ENCODE measurements at regions not wholly inside any gene's neighbourhood (a gene's known extent, or its start where the extent isn't known, plus 50 kb on each side); places are given as distances from the start of the nearest gene placed in this dataset.

GRCh38 chr10:107589081-107589480, 424.6 kb upstream of the SORCS1 start:
- 81 to 86% methylated on average over 3 of the region's 3 CpGs for WGBS, 2 experiments (ENCODE audit: low coverage in 1 of 2, low lambda C conversion rate in 2 of 2, missing lambda C conversion rate in 2 of 2)
- no peaks in the 10 kb centered on the region for H3K9me3 ChIP-seq (ENCODE audit: low read depth)
- no peaks in the 10 kb centered on the region for H3K79me2 ChIP-seq (ENCODE audit: insufficient read depth)
- H3K27ac ChIP-seq, result no peak overlapping the region
- no peaks in the 10 kb centered on the region for H3K9me2 ChIP-seq (ENCODE audit: insufficient read depth)
- no peak overlapping the region for H3K9ac ChIP-seq
- no peak for TF ChIP-seq EZH2phosphoT487 (IDR thresholded peaks at IDR 0.05; ENCODE audit: insufficient read depth, low read depth)
- no peak for TF ChIP-seq EZH2 (IDR thresholded peaks at IDR 0.05; ENCODE audit: insufficient read depth, poor library complexity, severe bottlenecking)
- no peak for DNase-seq
- peaks cover 6% of the 10 kb centered on the region; the same call in 1 of the 2 replicates for H3K4me1 ChIP-seq (ENCODE audit: insufficient read depth)
- no peak overlapping the region for H3K4me3 ChIP-seq
- no peak overlapping the region for H3K4me2 ChIP-seq (ENCODE audit: unreplicated experiment)
- H2AFZ ChIP-seq, result no peak overlapping the region
- no peaks in the 10 kb centered on the region for H3K27me3 ChIP-seq (replicated peaks; ENCODE audit: insufficient read depth)
- H3F3A ChIP-seq (ENCODE audit: insufficient read depth), result no peaks in the 10 kb centered on the region
- H4K20me1 ChIP-seq (ENCODE audit: insufficient read depth), result no peaks in the 10 kb centered on the region
- in situ Hi-C loops (cut with MboI), result no loop called here
- H3K36me3 ChIP-seq (ENCODE audit: low read depth), result no peaks in the 10 kb centered on the region

GRCh38 chr10:107585630-107586029, 421.1 kb upstream of the SORCS1 start:
- H3K4me2 ChIP-seq (ENCODE audit: unreplicated experiment), result no peak overlapping the region
- no peak overlapping the region for H3K27ac ChIP-seq
- no peaks in the 10 kb centered on the region for H3K9me3 ChIP-seq (ENCODE audit: low read depth)
- no peaks in the 10 kb centered on the region for H4K20me1 ChIP-seq (ENCODE audit: insufficient read depth)
- in situ Hi-C loops (cut with MboI), result no loop called here
- no peaks in the 10 kb centered on the region for H3K9me2 ChIP-seq (ENCODE audit: insufficient read depth)
- no peaks in the 10 kb centered on the region for H3K36me3 ChIP-seq (ENCODE audit: low read depth)
- no peak overlapping the region for H3K9ac ChIP-seq
- no peak for DNase-seq
- TF ChIP-seq EZH2 (IDR thresholded peaks at IDR 0.05; ENCODE audit: insufficient read depth, poor library complexity, severe bottlenecking) (no peak), EZH2phosphoT487 (IDR thresholded peaks at IDR 0.05; ENCODE audit: insufficient read depth, low read depth) (no peak)
- no peaks in the 10 kb centered on the region for H3F3A ChIP-seq (ENCODE audit: insufficient read depth)
- no peak overlapping the region for H2AFZ ChIP-seq
- peaks cover 14% of the 10 kb centered on the region; the same call in 1 of the 2 replicates for H3K4me1 ChIP-seq (ENCODE audit: insufficient read depth)
- WGBS, 2 experiments (ENCODE audit: low coverage in 1 of 2, low lambda C conversion rate in 2 of 2, missing lambda C conversion rate in 2 of 2), result 86 to 89% methylated on average over 3 of the region's 3 CpGs
- no peaks in the 10 kb centered on the region for H3K27me3 ChIP-seq (replicated peaks; ENCODE audit: insufficient read depth)
- no peaks in the 10 kb centered on the region for H3K79me2 ChIP-seq (ENCODE audit: insufficient read depth)
- H3K4me3 ChIP-seq, result no peak overlapping the region

- DNase-seq, result peak; percentile 28
- TF ChIP-seq EZH2phosphoT487 (IDR thresholded peaks at IDR 0.05; ENCODE audit: insufficient read depth, low read depth), result no peak
- no peak for TF ChIP-seq EZH2 (IDR thresholded peaks at IDR 0.05; ENCODE audit: insufficient read depth, poor library complexity, severe bottlenecking)
- Histone ChIP-seq H3K4me3 (no peak overlapping the region; the same call in 1 of the 2 replicates), H3K4me2 (ENCODE audit: unreplicated experiment) (no peak overlapping the region), H2AFZ (0 out of 2 replicates have a peak overlapping the region, but pooled peaks have one; percentile 8), H3K9ac (no peak overlapping the region), H4K20me1 (ENCODE audit: insufficient read depth) (no peaks in the 10 kb centered on the region), H3K4me1 (ENCODE audit: insufficient read depth) (peaks cover 14% of the 10 kb centered on the region; the same call in 1 of the 2 replicates), H3K36me3 (ENCODE audit: low read depth) (no peaks in the 10 kb centered on the region), H3K9me2 (ENCODE audit: insufficient read depth) (no peaks in the 10 kb centered on the region), H3F3A (ENCODE audit: insufficient read depth) (no peaks in the 10 kb centered on the region), H3K27me3 (replicated peaks; ENCODE audit: insufficient read depth) (no peaks in the 10 kb centered on the region), H3K27ac (no peak overlapping the region), H3K79me2 (ENCODE audit: insufficient read depth) (no peaks in the 10 kb centered on the region), H3K9me3 (ENCODE audit: low read depth) (no peaks in the 10 kb centered on the region)
- in situ Hi-C loops (cut with MboI), result no loop called here
Measured at GRCh38 chr10:107583974-107584373, 419.5 kb upstream of the SORCS1 start.

- Histone ChIP-seq H3F3A (ENCODE audit: insufficient read depth) (no peaks in the 10 kb centered on the region), H3K79me2 (ENCODE audit: insufficient read depth) (no peaks in the 10 kb centered on the region), H3K27me3 (replicated peaks; ENCODE audit: insufficient read depth) (no peaks in the 10 kb centered on the region), H3K9ac (no peak overlapping the region), H3K27ac (no peak overlapping the region), H3K36me3 (ENCODE audit: low read depth) (no peaks in the 10 kb centered on the region), H3K4me1 (ENCODE audit: insufficient read depth) (peaks cover 19% of the 10 kb centered on the region; the same call in 1 of the 2 replicates), H3K4me3 (no peak overlapping the region), H4K20me1 (ENCODE audit: insufficient read depth) (no peaks in the 10 kb centered on the region), H3K4me2 (ENCODE audit: unreplicated experiment) (no peak overlapping the region), H3K9me2 (ENCODE audit: insufficient read depth) (no peaks in the 10 kb centered on the region), H3K9me3 (ENCODE audit: low read depth) (no peaks in the 10 kb centered on the region), H2AFZ (no peak overlapping the region)
- no peak for DNase-seq
- TF ChIP-seq EZH2 (IDR thresholded peaks at IDR 0.05; ENCODE audit: insufficient read depth, poor library complexity, severe bottlenecking) (no peak), EZH2phosphoT487 (IDR thresholded peaks at IDR 0.05; ENCODE audit: insufficient read depth, low read depth) (no peak)
- 64 to 66% methylated on average over 2 of the region's 2 CpGs for WGBS, 2 experiments (ENCODE audit: low coverage in 1 of 2, low lambda C conversion rate in 2 of 2, missing lambda C conversion rate in 2 of 2)
- in situ Hi-C loops (cut with MboI), result no loop called here
Measured at GRCh38 chr10:107579970-107580369, 415.5 kb upstream of the SORCS1 start.

GRCh38 chr10:107577221-107577620, 412.7 kb upstream of the SORCS1 start:
- Histone ChIP-seq H3K4me2 (ENCODE audit: unreplicated experiment) (no peak overlapping the region), H3K79me2 (ENCODE audit: insufficient read depth) (no peaks in the 10 kb centered on the region), H3K36me3 (ENCODE audit: low read depth) (no peaks in the 10 kb centered on the region), H3K27me3 (replicated peaks; ENCODE audit: insufficient read depth) (no peaks in the 10 kb centered on the region), H3K27ac (no peak overlapping the region), H2AFZ (no peak overlapping the region), H3K4me3 (no peak overlapping the region), H3K9ac (no peak overlapping the region), H3K9me3 (ENCODE audit: low read depth) (no peaks in the 10 kb centered on the region), H3K4me1 (ENCODE audit: insufficient read depth) (0 out of 2 replicates have a peak, but pooled peaks cover 5% of the 10 kb centered on the region), H4K20me1 (ENCODE audit: insufficient read depth) (no peaks in the 10 kb centered on the region), H3F3A (ENCODE audit: insufficient read depth) (no peaks in the 10 kb centered on the region), H3K9me2 (ENCODE audit: insufficient read depth) (no peaks in the 10 kb centered on the region)
- in situ Hi-C loops (cut with MboI), result no loop called here
- DNase-seq, result no peak
- 12 to 19% methylated on average over 2 of the region's 2 CpGs for WGBS, 2 experiments (ENCODE audit: low coverage in 1 of 2, low lambda C conversion rate in 2 of 2, missing lambda C conversion rate in 2 of 2)
- TF ChIP-seq EZH2 (IDR thresholded peaks at IDR 0.05; ENCODE audit: insufficient read depth, poor library complexity, severe bottlenecking) (no peak), EZH2phosphoT487 (IDR thresholded peaks at IDR 0.05; ENCODE audit: insufficient read depth, low read depth) (no peak)

All from GM23248 (cell line).